ENCODE measurements at regions not wholly inside any gene's neighbourhood (a gene's known extent, or its start where the extent isn't known, plus 50 kb on each side); places are given as distances from the start of the nearest gene placed in this dataset.

- no peak for DNase-seq
Observed at GRCh38 chr5:93273176-93273575, 307.8 kb downstream of the NR2F1-AS1 start.

GRCh38 chr5:93272108-93272507 is 308.9 kb downstream of the NR2F1-AS1 start:
- DNase-seq, result no peak

- no peak for DNase-seq
Observed at GRCh38 chr5:93267736-93268135, 313.3 kb downstream of the NR2F1-AS1 start.

GRCh38 chr5:93267276-93267675 is 313.7 kb downstream of the NR2F1-AS1 start:
- no peak for DNase-seq

GRCh38 chr5:93257616-93258015 is 323.4 kb downstream of the NR2F1-AS1 start:
- DNase-seq, result no peak

GRCh38 chr5:93255796-93256195 is 325.2 kb downstream of the NR2F1-AS1 start:
- no peak for DNase-seq

GRCh38 chr5:93252165-93252564 is 328.9 kb downstream of the NR2F1-AS1 start:
- no peak for DNase-seq

GRCh38 chr5:93251347-93251746 is 329.7 kb downstream of the NR2F1-AS1 start:
- no peak for DNase-seq

- DNase-seq, result no peak
Observed at GRCh38 chr5:93250424-93250823, 330.6 kb downstream of the NR2F1-AS1 start.

GRCh38 chr5:93249651-93250289 is 331.2 kb downstream of the NR2F1-AS1 start:
- DNase-seq, result no peak

- no peak for DNase-seq
Observed at GRCh38 chr5:93247105-93247504, 333.9 kb downstream of the NR2F1-AS1 start.

GRCh38 chr5:93246090-93246855 is 334.7 kb downstream of the NR2F1-AS1 start:
- no peak for DNase-seq

- no peak for DNase-seq
Observed at GRCh38 chr5:93245226-93245625, 335.8 kb downstream of the NR2F1-AS1 start.

- DNase-seq, result no peak
Observed at GRCh38 chr5:93243481-93243880, 337.5 kb downstream of the NR2F1-AS1 start.

- no peak for DNase-seq
Observed at GRCh38 chr5:93240228-93240834, 340.7 kb downstream of the NR2F1-AS1 start.

- DNase-seq, result no peak
Observed at GRCh38 chr5:93236807-93237421, 344.1 kb downstream of the NR2F1-AS1 start.

- no peak for DNase-seq
Observed at GRCh38 chr5:93235761-93236160, 345.3 kb downstream of the NR2F1-AS1 start.

- DNase-seq, result no peak
Observed at GRCh38 chr5:93226202-93226735, 354.8 kb downstream of the NR2F1-AS1 start.

- DNase-seq, result no peak
Observed at GRCh38 chr5:93225748-93226147, 355.3 kb downstream of the NR2F1-AS1 start.

GRCh38 chr5:93224624-93225023 is 356.4 kb downstream of the NR2F1-AS1 start:
- DNase-seq, result no peak

- no peak for DNase-seq
Observed at GRCh38 chr5:93221773-93222172, 359.2 kb downstream of the NR2F1-AS1 start.

- no peak for DNase-seq
Observed at GRCh38 chr5:93220431-93220830, 360.6 kb downstream of the NR2F1-AS1 start.

- no peak for DNase-seq
Observed at GRCh38 chr5:93219641-93220145, 361.3 kb downstream of the NR2F1-AS1 start.
